Activated CD4-positive, alpha-beta T cell treated with anti-CD3 and anti-CD28 coated beads, Interleukin-2, amount 50 U/mL, for 48 hours (primary cell): ENCODE measurements at regions not wholly inside any gene's neighbourhood (a gene's known extent, or its start where the extent isn't known, plus 50 kb on each side); places are given as distances from the start of the nearest gene placed in this dataset.

Experiments used
- DNase-seq, 2 experiments: peaks; one replicate each; pipeline ENCODE4 v3.0.0-alpha.2; 2020

DNA sequence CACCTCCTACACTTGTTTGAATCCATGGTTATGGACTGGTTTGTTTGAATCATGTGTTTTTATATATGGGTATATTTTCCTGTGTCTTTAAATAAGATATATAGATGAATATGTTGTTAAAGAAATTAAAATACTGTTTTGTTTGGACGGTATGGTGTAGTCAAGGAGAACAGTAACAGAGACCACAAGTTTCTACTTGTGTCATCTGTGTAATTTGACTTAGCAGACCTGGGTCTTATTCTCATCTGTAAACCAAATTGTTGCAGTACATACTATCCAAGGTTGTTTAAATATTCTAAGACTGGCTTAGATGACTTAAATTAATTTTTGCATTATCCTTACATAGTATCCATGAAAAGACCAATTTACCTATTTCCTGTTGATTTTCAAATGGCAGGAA, 361.1 kb upstream of the SLITRK1 start:
- no peak for DNase-seq

DNA sequence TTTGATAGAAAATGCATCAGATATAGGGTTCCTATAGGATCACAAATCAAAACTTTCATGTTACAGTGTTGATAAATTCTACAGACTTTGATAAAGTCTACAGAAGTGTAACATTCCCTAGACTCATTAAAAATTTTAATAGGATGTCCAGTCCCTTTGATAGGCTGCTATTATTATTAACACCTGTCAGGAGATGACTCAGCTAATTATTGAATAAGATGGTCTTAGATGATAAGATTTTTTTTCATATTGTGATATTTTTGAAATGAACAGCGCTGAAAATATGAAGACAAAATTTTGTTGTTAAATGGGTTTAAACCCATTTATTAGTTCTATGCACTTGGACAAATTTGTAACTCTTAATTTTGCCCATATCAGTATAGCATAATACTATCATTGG, 356.8 kb upstream of the SLITRK1 start:
- DNase-seq: no peak

DNA sequence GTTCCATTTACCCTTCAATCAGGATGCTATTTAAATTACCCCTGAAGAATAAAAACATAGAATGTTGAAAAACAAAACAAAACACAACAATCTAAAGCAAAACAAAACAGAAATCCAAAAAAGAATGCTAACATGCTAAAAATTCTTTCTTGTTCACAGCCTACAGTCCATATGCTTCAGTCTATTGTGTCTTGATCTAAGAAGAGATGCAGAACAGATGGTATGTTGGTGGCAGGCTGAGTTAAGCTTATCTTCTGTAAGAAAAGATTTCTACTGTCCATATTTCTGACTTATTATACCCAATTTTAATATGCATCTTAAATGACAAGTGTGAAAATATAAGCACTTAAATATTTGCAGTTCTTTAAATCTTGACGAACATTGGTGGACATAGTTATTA, 356.1 kb upstream of the SLITRK1 start:
- no peak for DNase-seq

- no peak for DNase-seq
Measured at GRCh38 chr13:84237143-84237542, 354.9 kb upstream of the SLITRK1 start.

GRCh38 chr13:84234416-84234815, 352.1 kb upstream of the SLITRK1 start:
- no peak for DNase-seq

GRCh38 chr13:84230568-84230967, 348.3 kb upstream of the SLITRK1 start:
- DNase-seq: no peak

GRCh38 chr13:84211048-84211447, 328.8 kb upstream of the SLITRK1 start:
- DNase-seq: no peak

GRCh38 chr13:84208246-84208910, 326.1 kb upstream of the SLITRK1 start:
- no peak for DNase-seq

GRCh38 chr13:84207509-84207908, 325.2 kb upstream of the SLITRK1 start:
- DNase-seq: no peak

DNA sequence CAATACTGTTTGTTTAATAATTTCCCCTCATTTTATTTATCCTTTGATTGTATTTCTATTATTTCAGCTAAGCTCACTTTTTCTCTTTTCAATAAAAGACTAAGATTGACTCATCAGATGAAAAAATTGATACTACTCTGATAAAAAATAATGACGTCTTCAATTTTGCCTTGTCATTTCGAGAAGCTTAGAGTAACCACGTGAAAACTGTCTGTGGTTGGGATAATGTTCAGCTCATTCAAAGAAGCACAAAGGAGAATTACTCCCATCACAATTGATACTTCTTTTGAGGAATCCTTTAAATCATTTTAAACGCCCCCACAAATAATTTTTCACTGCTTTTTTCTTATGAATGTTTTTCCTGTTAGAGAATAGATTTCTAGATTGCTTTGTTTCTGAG, 318.7 kb upstream of the SLITRK1 start:
- DNase-seq: no peak

DNA sequence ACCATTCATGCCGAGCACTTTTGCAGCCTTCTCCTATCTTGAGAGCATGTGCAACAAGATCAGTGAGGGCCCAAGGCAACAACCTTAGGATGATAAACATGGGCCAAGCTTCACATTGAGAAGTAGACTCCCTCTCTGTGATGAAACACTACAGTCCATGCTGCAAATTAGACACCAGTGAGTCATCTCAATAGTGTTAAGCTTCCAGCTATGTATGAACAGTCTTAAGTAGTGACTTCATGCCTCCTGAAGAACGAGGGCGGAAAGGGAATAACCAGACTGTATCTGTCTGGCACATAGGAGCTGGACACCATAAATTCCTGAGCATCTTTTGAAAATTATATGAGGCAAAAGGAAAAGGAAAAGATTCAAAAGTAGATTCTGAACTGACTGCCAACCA, 309.9 kb upstream of the SLITRK1 start:
- DNase-seq: no peak

- DNase-seq: no peak
Measured at GRCh38 chr13:84191139-84191538, 308.9 kb upstream of the SLITRK1 start.

DNA sequence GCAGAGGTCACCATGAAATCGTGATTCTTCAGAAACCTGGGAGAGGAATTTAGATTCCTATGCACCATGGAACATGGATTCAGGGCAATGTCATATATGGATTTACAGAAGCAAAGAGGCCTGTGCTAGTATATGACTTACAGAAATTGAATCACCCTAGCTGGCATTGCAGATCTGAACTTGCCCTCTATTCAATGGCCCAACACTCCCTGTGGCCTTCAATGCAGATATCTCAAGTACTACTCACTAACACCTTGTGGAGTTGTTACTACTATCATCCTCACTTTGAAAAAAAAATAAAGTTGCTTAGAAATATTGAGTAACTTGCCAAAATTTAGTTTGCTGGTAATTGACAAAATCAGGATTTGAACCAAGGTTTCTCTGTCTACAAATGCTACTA, 305.4 kb upstream of the SLITRK1 start:
- no peak for DNase-seq

DNA sequence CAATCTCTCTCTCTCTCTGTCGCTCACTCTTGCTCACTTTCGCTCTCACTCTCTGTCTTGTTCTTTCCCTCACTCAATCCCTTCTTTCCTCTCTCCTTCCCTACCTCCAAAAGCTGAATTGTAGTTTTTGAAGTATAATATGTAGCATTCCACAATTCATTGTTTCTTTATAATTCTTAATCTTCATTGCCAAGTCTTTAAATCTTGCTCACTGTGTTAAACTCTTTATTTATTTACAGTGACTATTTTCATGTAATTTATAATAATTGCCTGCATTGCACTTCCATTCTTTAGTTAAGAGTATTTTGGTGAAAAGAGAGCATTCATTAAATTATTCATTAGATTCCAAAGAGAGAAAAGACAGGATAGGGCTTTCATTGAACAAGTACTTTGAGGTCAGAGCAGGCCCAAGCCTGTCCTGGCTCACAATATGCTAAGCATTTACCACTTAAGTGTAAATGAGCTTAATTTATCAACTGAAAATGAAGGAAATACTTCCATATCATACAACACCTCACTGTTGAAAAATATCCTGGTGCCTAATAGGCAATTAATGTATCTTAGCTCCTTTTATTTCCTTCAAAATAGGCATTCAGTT, 257.4 kb upstream of the SLITRK1 start:
- no peak for DNase-seq

GRCh38 chr13:84137292-84137691, 255.0 kb upstream of the SLITRK1 start:
- DNase-seq: peak; percentile 25 to 37

GRCh38 chr13:84136582-84136981, 254.3 kb upstream of the SLITRK1 start:
- no peak for DNase-seq

- no peak for DNase-seq
Measured at GRCh38 chr13:84132491-84132890, 250.2 kb upstream of the SLITRK1 start.

GRCh38 chr13:84131249-84131648, 249.0 kb upstream of the SLITRK1 start:
- no peak for DNase-seq

GRCh38 chr13:84130495-84131114, 248.3 kb upstream of the SLITRK1 start:
- DNase-seq: no peak

DNA sequence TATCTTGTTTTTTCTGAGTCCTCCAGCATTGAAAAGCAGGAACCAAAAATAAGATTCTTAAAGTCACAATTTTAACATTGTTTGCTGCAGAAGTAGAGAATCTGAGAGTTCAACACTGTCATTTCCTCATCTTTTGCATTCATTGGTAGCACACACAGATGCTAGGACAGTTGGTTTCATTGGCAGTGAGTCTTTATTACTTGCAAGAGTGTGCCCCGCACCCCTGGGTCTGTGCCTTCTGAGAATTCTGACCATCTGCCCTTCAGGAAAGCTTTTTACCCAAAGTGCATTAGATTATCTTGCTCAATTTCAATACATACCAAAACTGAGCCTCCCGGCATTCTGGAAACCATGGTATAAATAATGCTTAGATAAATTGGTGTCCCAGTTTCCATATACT, 247.7 kb upstream of the SLITRK1 start:
- no peak for DNase-seq

DNA sequence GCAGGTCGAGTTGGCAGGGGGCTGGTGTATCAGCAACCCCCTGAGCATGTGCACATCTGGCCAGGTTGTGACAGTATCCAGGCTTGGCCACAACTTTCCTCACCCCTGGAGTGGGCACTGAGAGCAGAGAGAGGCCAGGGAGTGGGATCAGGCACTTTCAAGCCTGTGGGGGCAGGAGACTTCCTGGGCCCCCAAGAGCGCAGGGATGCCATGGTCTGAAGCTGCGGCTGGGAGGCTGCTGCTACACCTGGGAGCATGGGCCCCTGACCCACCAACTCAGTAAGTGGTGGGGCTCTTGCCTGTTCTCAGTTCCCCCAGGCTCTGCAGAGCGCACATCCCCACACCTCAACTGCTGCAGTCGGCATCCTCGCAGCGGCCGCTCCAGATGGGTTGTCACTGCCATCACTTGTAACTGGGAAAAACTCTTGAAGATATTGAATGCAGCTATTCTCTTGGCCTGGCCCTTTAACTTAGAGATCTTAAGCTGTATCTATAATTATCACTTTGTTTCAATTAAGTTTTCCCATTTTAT, 245.4 kb upstream of the SLITRK1 start:
- no peak for DNase-seq

DNA sequence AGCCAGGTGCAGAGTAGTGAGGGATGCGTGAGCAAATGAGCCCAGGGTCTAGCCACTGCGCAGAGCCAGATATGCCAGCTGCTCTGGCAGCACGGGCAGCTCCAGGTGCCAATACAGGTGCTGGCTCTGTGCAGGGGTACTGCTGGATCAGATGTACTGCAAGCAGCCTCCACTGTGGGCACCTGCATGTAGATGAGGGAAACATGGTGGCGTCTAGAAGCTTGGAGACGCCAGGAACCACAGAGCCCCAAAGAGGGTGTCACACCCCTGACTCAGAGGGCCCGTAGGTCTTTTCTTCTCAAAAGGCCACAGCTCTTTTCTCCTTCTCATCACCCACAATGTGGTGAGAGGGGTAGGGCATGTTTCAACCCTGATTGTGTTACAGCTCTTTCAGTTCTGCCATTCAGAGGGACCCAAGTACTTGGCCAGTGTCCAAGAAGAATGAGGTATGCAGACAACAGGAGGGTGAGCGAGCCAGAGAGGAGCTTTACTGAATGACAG, 244.4 kb upstream of the SLITRK1 start:
- DNase-seq: no peak

- no peak for DNase-seq
Measured at GRCh38 chr13:84121456-84121855, 239.2 kb upstream of the SLITRK1 start.

DNA sequence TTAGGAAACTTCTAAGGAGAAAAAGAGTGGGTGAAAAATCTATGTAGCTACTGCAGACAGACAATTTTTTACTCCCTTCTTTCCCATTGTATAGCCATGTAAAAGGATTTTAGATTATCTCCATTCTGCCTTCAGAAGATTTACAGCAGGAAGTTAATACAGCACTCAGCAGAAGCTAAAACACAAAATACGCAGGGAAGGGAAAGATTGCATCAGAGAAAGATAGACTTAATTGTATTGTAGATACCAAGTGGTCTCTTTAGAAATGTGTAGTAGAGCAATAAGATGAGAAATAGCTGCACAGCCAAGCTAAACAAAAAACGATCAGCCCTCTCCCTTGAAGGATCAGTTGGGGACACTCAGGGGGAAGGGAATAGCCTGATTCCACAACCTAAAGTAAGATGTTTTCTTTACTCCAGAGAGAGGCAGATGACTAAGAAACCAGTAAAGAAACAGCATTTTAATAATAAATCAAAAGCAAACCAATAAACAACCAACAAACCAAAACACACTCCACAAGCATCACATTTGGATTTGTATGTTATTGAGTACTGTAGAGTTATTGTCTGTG, 236.7 kb upstream of the SLITRK1 start:
- DNase-seq: no peak
